ENCODE measurements at regions not wholly inside any gene's neighbourhood (a gene's known extent, or its start where the extent isn't known, plus 50 kb on each side); places are given as distances from the start of the nearest gene placed in this dataset.

DNA sequence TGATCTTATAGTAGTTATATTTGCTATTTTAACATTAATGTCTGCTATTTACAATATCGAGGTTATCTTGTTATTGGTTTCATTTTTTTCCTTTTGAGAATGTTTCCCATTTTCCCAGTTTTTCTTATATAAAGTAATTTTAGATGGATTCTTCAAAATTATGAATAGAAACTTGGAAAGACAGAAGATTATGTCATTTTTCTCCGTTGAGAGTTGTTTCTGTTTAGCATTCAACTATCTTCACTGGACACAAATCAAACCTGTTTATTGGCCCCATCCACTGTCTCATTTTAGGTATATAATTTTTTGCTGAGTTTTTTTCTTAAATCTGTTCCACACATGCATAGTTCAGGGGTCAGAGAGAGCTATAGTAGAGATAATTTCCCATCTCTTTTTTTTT is 1430.9 kb upstream of the MIR17HG start:
- H3K27ac ChIP-seq = no peak overlapping the region
- H3K36me3 ChIP-seq = no peaks in the 10 kb centered on the region
- H3K4me3 ChIP-seq = no peak overlapping the region
- H3K4me1 ChIP-seq (replicated peaks) = no peaks in the 10 kb centered on the region
- no peaks in the 10 kb centered on the region for H3K27me3 ChIP-seq (replicated peaks)
- DNase-seq (ENCODE audit: low read depth in 1 of 2, low spot score in 2 of 2) = no peak
- no peaks in the 10 kb centered on the region for H3K9me3 ChIP-seq (replicated peaks)

DNA sequence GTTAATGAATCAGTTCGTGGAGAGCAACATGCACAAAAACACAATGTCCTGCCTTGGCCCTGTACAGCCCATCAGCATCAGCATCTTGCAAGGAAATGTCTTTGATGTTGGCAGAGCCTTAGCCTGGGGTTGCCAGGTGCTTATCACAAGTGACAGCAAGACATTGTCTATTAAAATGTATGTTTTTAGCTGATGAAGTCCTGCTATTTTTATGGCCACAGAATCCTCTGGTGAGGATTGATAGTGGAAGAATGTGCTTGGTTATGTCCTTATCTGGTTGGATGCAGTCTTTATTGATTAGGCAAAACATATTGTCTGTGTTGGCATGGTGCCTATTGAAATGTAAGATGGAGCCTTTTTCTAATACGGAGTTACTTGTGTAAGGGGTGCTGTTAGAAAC is 1427.0 kb upstream of the MIR17HG start:
- Histone ChIP-seq H3K4me1 (replicated peaks) (no peaks in the 10 kb centered on the region), H3K27me3 (replicated peaks) (no peaks in the 10 kb centered on the region; the same call in 1 of the 2 replicates), H3K36me3 (no peaks in the 10 kb centered on the region), H3K4me3 (no peak overlapping the region), H3K9me3 (replicated peaks) (no peaks in the 10 kb centered on the region), H3K27ac (no peak overlapping the region)
- no peak for DNase-seq (ENCODE audit: low read depth in 1 of 2, low spot score in 2 of 2)

DNA sequence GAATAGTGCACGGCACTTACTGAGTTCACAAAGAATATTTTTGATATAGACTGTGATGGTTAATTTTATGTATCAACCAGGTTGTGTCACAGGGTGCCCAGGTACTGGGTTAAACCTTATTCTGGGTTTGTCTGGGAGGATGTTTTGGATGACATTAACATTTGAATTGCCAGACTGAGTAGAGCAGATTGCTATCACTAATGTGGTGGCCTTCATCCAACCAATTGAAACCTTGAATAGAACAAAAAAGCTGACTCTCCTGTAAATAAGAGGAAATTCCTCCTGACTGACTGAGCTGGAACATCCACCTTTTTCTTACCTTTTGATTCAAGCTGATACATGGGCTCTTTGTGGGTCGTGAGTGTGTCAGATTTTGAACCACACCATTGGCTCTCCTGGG is 1424.4 kb upstream of the MIR17HG start:
- H3K4me1 ChIP-seq (replicated peaks) = no peaks in the 10 kb centered on the region
- H3K9me3 ChIP-seq (replicated peaks) = no peaks in the 10 kb centered on the region
- DNase-seq (ENCODE audit: low read depth in 1 of 2, low spot score in 2 of 2) = no peak
- no peaks in the 10 kb centered on the region for H3K36me3 ChIP-seq
- no peak overlapping the region for H3K27ac ChIP-seq
- H3K27me3 ChIP-seq (replicated peaks) = no peaks in the 10 kb centered on the region; the same call in 1 of the 2 replicates
- no peak overlapping the region for H3K4me3 ChIP-seq

DNA sequence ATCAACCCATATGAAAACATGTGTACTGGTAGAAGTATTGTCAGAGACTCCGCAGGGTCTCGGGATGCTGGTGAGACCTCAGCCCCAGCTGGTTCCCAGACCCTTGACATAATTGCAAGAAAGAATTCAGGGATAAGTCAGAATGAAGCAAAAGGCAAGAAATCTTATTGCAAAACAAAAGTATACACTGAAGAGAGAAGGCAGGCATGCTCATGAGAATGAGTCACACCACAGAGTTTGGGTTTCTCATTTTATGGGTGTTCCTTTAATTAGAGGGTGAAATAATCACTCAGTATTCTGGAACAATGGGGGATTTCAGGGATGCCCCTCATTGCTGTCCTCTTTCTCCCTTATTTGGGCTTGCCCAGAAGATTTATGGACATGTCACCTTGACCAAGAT is 1423.8 kb upstream of the MIR17HG start:
- no peaks in the 10 kb centered on the region for H3K4me1 ChIP-seq (replicated peaks)
- H3K4me3 ChIP-seq = no peak overlapping the region
- H3K9me3 ChIP-seq (replicated peaks) = no peaks in the 10 kb centered on the region
- H3K36me3 ChIP-seq = no peaks in the 10 kb centered on the region
- peak in 1 of 2 experiments; percentile 12 for DNase-seq (ENCODE audit: low read depth in 1 of 2, low spot score in 2 of 2)
- H3K27ac ChIP-seq = no peak overlapping the region
- H3K27me3 ChIP-seq (replicated peaks) = no peaks in the 10 kb centered on the region; the same call in 1 of the 2 replicates

DNA sequence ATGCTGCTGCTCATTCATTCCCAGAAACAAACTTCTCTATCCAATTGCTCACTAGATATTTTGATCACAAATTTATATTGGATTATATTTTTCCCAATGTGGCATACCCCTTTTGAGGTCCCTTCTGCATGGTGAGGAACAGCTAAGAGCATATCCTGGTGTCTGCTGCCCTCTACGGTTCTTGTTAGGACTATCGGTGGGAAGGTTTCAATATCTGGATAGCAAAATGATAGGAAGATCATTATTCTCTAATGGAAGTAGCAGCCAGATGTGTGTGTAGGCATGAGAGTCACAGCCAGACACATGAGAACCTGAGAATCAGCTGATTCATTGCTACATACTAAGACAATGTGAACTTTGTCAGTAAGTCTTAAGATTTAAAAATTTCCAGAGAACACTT is 1422.4 kb upstream of the MIR17HG start:
- Histone ChIP-seq H3K4me1 (replicated peaks) (no peaks in the 10 kb centered on the region), H3K36me3 (no peaks in the 10 kb centered on the region), H3K9me3 (replicated peaks) (no peaks in the 10 kb centered on the region), H3K27me3 (replicated peaks) (no peaks in the 10 kb centered on the region; the same call in 1 of the 2 replicates), H3K27ac (no peak overlapping the region), H3K4me3 (no peak overlapping the region)
- DNase-seq (ENCODE audit: low read depth in 1 of 2, low spot score in 2 of 2) = no peak

DNA sequence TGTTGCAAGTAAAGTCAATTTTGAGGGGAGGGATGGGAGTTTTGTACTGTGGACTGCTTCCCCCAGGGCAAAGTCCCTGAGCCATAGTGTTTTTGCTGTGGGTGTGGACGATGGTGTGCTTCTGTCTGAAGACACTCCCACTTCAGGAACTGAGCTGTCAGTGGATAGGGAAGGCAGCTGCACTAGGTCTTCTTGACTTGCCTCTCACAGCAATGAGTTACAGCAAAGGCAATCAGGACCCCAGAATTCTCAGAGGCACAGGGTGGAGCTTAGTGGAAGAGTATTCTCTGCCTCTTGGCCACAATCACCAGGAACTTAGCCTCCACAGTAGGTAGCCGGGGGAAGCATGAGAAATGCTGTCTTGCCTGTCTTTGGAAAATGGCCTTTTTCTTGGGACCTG is 1416.6 kb upstream of the MIR17HG start:
- DNase-seq (ENCODE audit: low read depth in 1 of 2, low spot score in 2 of 2) = no peak
- H3K9me3 ChIP-seq (replicated peaks) = no peaks in the 10 kb centered on the region
- H3K4me1 ChIP-seq (replicated peaks) = no peaks in the 10 kb centered on the region
- no peak overlapping the region for H3K4me3 ChIP-seq
- H3K27me3 ChIP-seq (replicated peaks) = no peaks in the 10 kb centered on the region
- no peak overlapping the region for H3K27ac ChIP-seq
- no peaks in the 10 kb centered on the region for H3K36me3 ChIP-seq

DNA sequence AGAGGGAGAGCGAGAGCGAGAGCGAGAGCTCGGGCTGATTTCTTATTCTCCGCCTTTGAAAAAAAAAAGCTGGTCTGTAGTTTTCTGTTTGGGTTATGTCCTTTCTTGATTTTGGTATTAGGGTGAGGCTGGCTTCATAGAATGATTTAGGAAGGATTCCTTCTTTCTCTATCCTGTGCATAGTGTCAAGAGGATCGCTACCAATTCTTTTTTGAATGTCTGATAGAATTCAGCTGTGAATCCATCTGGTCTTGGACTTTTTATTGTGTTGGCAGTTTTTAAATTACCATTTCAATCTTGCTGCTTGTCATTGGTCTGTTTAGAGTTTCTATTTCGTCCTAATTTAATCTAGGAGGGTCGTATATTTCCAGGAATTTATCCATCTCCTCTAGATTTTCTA is 1414.6 kb upstream of the MIR17HG start:
- no peak for DNase-seq (ENCODE audit: low read depth in 1 of 2, low spot score in 2 of 2)
- no peaks in the 10 kb centered on the region for H3K4me1 ChIP-seq (replicated peaks)
- no peaks in the 10 kb centered on the region for H3K9me3 ChIP-seq (replicated peaks)
- H3K27me3 ChIP-seq (replicated peaks) = no peaks in the 10 kb centered on the region
- H3K4me3 ChIP-seq = no peak overlapping the region
- no peaks in the 10 kb centered on the region for H3K36me3 ChIP-seq
- no peak overlapping the region for H3K27ac ChIP-seq

DNA sequence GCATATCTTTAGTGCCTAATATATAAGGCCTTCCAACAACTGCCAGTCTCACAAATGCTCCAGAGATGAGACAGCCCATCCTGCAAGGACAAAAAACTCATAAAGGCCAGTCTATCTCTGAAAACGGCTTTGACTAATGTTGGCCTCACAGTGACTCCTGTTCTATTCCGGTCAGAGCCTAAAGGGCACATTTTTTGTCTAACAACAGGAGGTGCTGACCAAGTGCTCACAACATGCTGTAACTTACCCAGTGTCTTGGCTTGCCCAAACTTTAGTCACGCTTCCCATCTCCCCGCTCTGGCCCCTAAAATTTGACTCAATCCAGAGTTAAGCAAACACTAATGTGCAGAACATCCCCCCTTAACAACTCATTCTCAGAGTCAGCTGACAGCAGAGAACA is 1411.2 kb upstream of the MIR17HG start:
- no peak overlapping the region for H3K27ac ChIP-seq
- no peak for DNase-seq (ENCODE audit: low read depth in 1 of 2, low spot score in 2 of 2)
- H3K27me3 ChIP-seq (replicated peaks) = no peaks in the 10 kb centered on the region
- H3K36me3 ChIP-seq = no peaks in the 10 kb centered on the region
- H3K4me3 ChIP-seq = no peak overlapping the region
- H3K4me1 ChIP-seq (replicated peaks) = no peaks in the 10 kb centered on the region
- H3K9me3 ChIP-seq (replicated peaks) = no peaks in the 10 kb centered on the region

DNA sequence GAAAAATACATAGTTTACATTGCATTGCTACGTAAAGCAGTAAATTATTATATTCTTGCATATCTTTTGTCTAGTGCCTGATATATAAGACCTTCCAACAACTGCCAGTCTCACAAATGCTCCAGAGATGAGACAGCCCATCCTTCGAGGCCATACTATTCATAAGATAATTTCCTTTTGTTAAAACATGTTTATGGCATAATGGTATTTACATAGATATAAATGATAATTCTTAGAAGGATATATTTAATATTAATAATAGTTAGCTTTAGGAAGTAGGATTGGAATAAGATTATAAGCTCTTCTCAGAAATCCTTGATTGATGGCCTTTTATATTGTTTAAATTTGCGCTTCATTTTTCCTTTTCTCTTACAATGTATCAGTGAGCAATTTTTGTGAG is 1410.1 kb upstream of the MIR17HG start:
- Histone ChIP-seq H3K4me3 (no peak overlapping the region), H3K4me1 (replicated peaks) (no peaks in the 10 kb centered on the region), H3K9me3 (replicated peaks) (no peaks in the 10 kb centered on the region), H3K27me3 (replicated peaks) (no peaks in the 10 kb centered on the region), H3K36me3 (no peaks in the 10 kb centered on the region), H3K27ac (no peak overlapping the region)
- no peak for DNase-seq (ENCODE audit: low read depth in 1 of 2, low spot score in 2 of 2)

DNA sequence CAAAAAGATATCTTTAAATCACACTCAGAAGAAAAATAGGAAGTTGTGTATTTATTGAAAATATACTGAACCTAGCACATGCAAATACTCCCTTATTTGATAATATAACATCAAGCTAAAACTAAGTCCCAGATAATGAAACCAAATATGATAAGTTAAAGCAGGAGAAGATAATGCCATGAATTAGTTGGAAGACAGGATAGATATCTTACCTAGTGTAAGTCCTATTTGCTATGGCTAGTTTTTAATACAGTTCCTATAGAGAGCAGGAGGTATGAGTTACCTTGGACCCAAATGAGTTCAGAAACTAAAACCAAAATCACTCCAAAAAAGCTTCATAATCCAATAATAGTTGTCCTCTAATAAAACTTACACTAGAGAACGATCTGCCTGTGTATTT is 1407.1 kb upstream of the MIR17HG start:
- Histone ChIP-seq H3K27ac (no peak overlapping the region), H3K27me3 (replicated peaks) (no peaks in the 10 kb centered on the region), H3K4me3 (no peak overlapping the region), H3K36me3 (no peaks in the 10 kb centered on the region), H3K9me3 (replicated peaks) (no peaks in the 10 kb centered on the region), H3K4me1 (replicated peaks) (no peaks in the 10 kb centered on the region)
- DNase-seq (ENCODE audit: low read depth in 1 of 2, low spot score in 2 of 2) = no peak

DNA sequence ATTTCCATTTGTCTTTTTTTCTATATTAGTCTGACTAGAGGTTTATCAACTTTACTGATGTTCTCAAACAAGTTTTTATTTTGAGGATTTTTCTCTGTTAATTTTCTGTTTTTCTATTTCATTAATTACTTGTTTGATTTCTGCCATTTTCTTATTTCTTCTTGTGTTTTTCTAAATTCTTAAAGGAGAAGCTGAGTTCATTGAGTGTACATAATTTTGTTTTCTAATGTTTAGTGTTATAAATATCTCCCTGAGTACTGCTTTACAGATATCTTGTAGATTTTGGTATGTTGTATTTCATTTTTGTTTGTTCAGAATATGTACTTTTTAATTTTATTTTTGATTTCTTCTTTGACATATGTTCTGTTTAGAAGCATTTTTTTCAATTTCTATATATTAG is 1404.3 kb upstream of the MIR17HG start:
- Histone ChIP-seq H3K4me3 (no peak overlapping the region), H3K9me3 (replicated peaks) (no peaks in the 10 kb centered on the region), H3K4me1 (replicated peaks) (no peaks in the 10 kb centered on the region), H3K36me3 (no peaks in the 10 kb centered on the region), H3K27me3 (replicated peaks) (no peaks in the 10 kb centered on the region), H3K27ac (no peak overlapping the region)
- no peak for DNase-seq (ENCODE audit: low read depth in 1 of 2, low spot score in 2 of 2)

DNA sequence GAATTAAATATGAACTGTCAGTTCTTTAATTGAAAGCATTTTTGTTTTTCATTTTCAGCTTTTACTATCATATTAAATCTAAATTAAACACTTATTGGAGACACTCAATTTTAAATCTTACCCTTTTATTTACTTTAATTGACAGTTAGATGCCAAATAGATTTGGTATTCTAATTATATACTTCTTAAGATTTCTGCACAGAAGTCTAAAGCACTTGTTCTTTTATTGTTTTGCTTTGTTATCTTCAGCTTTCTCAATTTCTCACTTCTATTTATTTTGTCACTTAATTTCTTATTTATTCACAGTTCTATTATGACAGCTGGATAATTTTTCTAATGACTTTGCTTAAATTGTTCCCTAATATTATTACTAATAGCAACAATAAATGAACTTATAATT is 1397.3 kb upstream of the MIR17HG start:
- Histone ChIP-seq H3K27ac (no peak overlapping the region), H3K36me3 (no peaks in the 10 kb centered on the region), H3K4me1 (replicated peaks) (no peaks in the 10 kb centered on the region), H3K27me3 (replicated peaks) (no peaks in the 10 kb centered on the region), H3K4me3 (no peak overlapping the region), H3K9me3 (replicated peaks) (no peaks in the 10 kb centered on the region; the same call in 1 of the 2 replicates)
- no peak for DNase-seq (ENCODE audit: low read depth in 1 of 2, low spot score in 2 of 2)

DNA sequence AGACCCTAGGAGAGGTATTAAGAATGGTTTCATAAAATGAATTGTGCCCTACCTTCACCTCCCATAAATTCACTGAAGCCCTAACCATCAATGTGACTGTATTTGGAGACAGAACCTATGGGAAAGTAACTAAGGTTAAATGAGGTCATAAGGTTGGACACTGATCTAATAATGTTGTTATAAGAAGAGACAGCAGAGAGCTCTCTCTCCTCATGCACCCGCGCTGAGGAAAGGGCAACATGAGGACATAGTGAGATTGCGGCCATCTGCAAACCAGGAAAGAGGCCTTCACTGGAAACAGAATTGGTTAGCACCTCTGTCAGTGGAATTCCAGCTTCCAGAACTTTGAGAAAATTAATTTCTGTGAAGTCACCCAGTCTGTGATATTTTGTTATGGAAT is 1396.1 kb upstream of the MIR17HG start:
- no peaks in the 10 kb centered on the region; the same call in 1 of the 2 replicates for H3K9me3 ChIP-seq (replicated peaks)
- H3K27me3 ChIP-seq (replicated peaks) = no peaks in the 10 kb centered on the region
- no peaks in the 10 kb centered on the region for H3K36me3 ChIP-seq
- no peak overlapping the region for H3K27ac ChIP-seq
- H3K4me3 ChIP-seq = no peak overlapping the region
- DNase-seq (ENCODE audit: low read depth in 1 of 2, low spot score in 2 of 2) = no peak
- no peaks in the 10 kb centered on the region for H3K4me1 ChIP-seq (replicated peaks)

DNA sequence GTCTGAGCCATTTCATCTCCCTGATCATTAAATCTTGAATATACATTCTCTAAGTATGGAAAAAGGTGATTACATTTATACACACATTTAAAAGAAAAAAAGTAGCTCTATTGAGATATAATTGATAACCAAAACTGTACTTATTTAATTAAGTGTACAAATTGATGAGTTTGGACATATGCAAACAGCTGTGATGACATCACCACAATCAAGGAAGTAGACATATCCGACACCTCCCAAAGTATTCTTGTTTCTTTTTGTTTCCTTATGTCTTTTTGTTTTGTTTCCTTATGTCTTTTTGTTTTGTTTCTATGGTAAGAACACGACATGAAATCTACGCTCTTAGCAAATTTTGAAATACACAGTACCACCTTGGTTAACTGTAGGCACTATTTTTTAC is 1393.9 kb upstream of the MIR17HG start:
- no peaks in the 10 kb centered on the region; the same call in 1 of the 2 replicates for H3K9me3 ChIP-seq (replicated peaks)
- no peaks in the 10 kb centered on the region for H3K27me3 ChIP-seq (replicated peaks)
- H3K36me3 ChIP-seq = no peaks in the 10 kb centered on the region
- H3K4me3 ChIP-seq = no peak overlapping the region
- H3K4me1 ChIP-seq (replicated peaks) = no peaks in the 10 kb centered on the region
- H3K27ac ChIP-seq = no peak overlapping the region
- no peak for DNase-seq (ENCODE audit: low read depth in 1 of 2, low spot score in 2 of 2)

DNA sequence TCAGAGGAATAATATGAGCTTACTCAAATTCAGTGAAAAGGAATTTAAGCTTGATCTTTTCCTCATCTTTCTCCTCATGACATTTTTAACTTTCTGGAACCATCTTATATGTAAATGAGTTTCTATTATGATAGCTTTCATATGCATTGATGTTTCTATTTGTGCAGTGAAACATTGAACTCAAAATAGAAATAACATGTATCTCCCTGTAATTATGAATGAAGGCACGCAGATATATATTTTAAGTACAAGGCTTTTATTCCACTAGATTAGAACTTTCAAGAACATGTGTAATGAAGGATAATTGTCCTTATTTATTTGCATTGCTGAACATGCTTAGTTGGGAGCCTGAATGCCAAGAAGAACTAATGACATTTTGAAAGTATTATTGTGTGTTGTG is 1391.7 kb upstream of the MIR17HG start:
- no peaks in the 10 kb centered on the region for H3K36me3 ChIP-seq
- no peaks in the 10 kb centered on the region for H3K27me3 ChIP-seq (replicated peaks)
- DNase-seq (ENCODE audit: low read depth in 1 of 2, low spot score in 2 of 2) = no peak
- H3K4me1 ChIP-seq (replicated peaks) = no peaks in the 10 kb centered on the region
- no peak overlapping the region for H3K4me3 ChIP-seq
- no peak overlapping the region for H3K27ac ChIP-seq
- H3K9me3 ChIP-seq (replicated peaks) = no peaks in the 10 kb centered on the region; the same call in 1 of the 2 replicates
